ENCODE measurements at regions not wholly inside any gene's neighbourhood (a gene's known extent, or its start where the extent isn't known, plus 50 kb on each side); places are given as distances from the start of the nearest gene placed in this dataset.

GRCh38 chr1:221815660-221816059 is 73.8 kb upstream of the DUSP10 start:
- no peak for DNase-seq (ENCODE audit: low read depth in 2 of 2)

GRCh38 chr1:221813887-221814286 is 72.0 kb upstream of the DUSP10 start:
- no peak for DNase-seq (ENCODE audit: low read depth in 2 of 2)

- DNase-seq (ENCODE audit: low read depth in 2 of 2), result no peak
Measured at GRCh38 chr1:221812905-221813597, 71.2 kb upstream of the DUSP10 start.

- no peak for DNase-seq (ENCODE audit: low read depth in 2 of 2)
Measured at GRCh38 chr1:221812088-221812752, 70.3 kb upstream of the DUSP10 start.

- DNase-seq (ENCODE audit: low read depth in 2 of 2), result no peak
Measured at GRCh38 chr1:221810406-221810805, 68.5 kb upstream of the DUSP10 start.

GRCh38 chr1:221809091-221810029 is 67.5 kb upstream of the DUSP10 start:
- no peak for DNase-seq (ENCODE audit: low read depth in 2 of 2)

- no peak for DNase-seq (ENCODE audit: low read depth in 2 of 2)
Measured at GRCh38 chr1:221806984-221807383, 65.1 kb upstream of the DUSP10 start.

- DNase-seq (ENCODE audit: low read depth in 2 of 2), result no peak
Measured at GRCh38 chr1:221806236-221806635, 64.3 kb upstream of the DUSP10 start.

GRCh38 chr1:221805121-221805520 is 63.2 kb upstream of the DUSP10 start:
- no peak for DNase-seq (ENCODE audit: low read depth in 2 of 2)

- no peak for DNase-seq (ENCODE audit: low read depth in 2 of 2)
Measured at GRCh38 chr1:221804303-221804702, 62.4 kb upstream of the DUSP10 start.

GRCh38 chr1:221801773-221802516 is 60.1 kb upstream of the DUSP10 start:
- no peak for DNase-seq (ENCODE audit: low read depth in 2 of 2)

- DNase-seq (ENCODE audit: low read depth in 2 of 2), result no peak
Measured at GRCh38 chr1:221801251-221801661, 59.4 kb upstream of the DUSP10 start.

- no peak for DNase-seq (ENCODE audit: low read depth in 2 of 2)
Measured at GRCh38 chr1:221800831-221801230, 58.9 kb upstream of the DUSP10 start.

- DNase-seq (ENCODE audit: low read depth in 2 of 2), result no peak
Measured at GRCh38 chr1:221797506-221797905, 55.6 kb upstream of the DUSP10 start.

GRCh38 chr1:221796700-221797099 is 54.8 kb upstream of the DUSP10 start:
- DNase-seq (ENCODE audit: low read depth in 2 of 2), result no peak

- no peak for DNase-seq (ENCODE audit: low read depth in 2 of 2)
Measured at GRCh38 chr1:221795380-221795779, 53.5 kb upstream of the DUSP10 start.

GRCh38 chr1:221794935-221795334 is 53.0 kb upstream of the DUSP10 start:
- no peak for DNase-seq (ENCODE audit: low read depth in 2 of 2)

- DNase-seq (ENCODE audit: low read depth in 2 of 2), result no peak
Measured at GRCh38 chr1:221794079-221794670, 52.3 kb upstream of the DUSP10 start.

GRCh38 chr1:221793439-221794078 is 51.7 kb upstream of the DUSP10 start:
- no peak for DNase-seq (ENCODE audit: low read depth in 2 of 2)

- DNase-seq (ENCODE audit: low read depth in 2 of 2), result no peak
Measured at GRCh38 chr1:221791846-221792245, 50.0 kb upstream of the DUSP10 start.
